ENCODE measurements at regions not wholly inside any gene's neighbourhood (a gene's known extent, or its start where the extent isn't known, plus 50 kb on each side); places are given as distances from the start of the nearest gene placed in this dataset.

GRCh38 chr7:45486575-45486974 lies 87.6 kb upstream of the ADCY1 start:
- Mint-ChIP-seq H3K27ac (no peak overlapping the region), H3K4me1 (no peaks in the 10 kb centered on the region), H3K36me3 (no peaks in the 10 kb centered on the region), H3K4me3 (no peak overlapping the region), H3K9me3 (peaks cover 0 to 2% of the 10 kb centered on the region in 2 donors), H3K27me3 (ENCODE audit: low read depth in 2 of 2) (peaks cover 3 to 15% of the 10 kb centered on the region in 2 donors)
- no peak for TF ChIP-seq CTCF (IDR thresholded peaks at IDR 0.05)
- H3K9me3 ChIP-seq (ENCODE audit: control insufficient read depth, insufficient read depth, low read length), result no peaks in the 10 kb centered on the region
- intact Hi-C loops (cut with micrococcal nuclease), result no loop called here
- H3K27ac ChIP-seq (ENCODE audit: low read length), result no peak overlapping the region
- no peaks in the 10 kb centered on the region for H3K4me1 ChIP-seq (ENCODE audit: control insufficient read depth, insufficient read depth, low read length)
- H3K4me3 ChIP-seq (ENCODE audit: low read length), result no peak overlapping the region
- WGBS (ENCODE audit: insufficient coverage), result 100% methylated on average over 2 of the region's 2 CpGs
- no peak for DNase-seq
- H3K36me3 ChIP-seq (ENCODE audit: control insufficient read depth, insufficient read depth, low read length), result no peaks in the 10 kb centered on the region
- no peaks in the 10 kb centered on the region for H3K27me3 ChIP-seq (ENCODE audit: control insufficient read depth, insufficient read depth, low read length)
- ATAC-seq, result no peak

GRCh38 chr7:45494885-45495284 lies 79.3 kb upstream of the ADCY1 start:
- no peak for DNase-seq
- H3K4me3 Mint-ChIP-seq, result no peak overlapping the region
- peaks cover 2 to 5% of the 10 kb centered on the region in 2 donors for H3K9me3 Mint-ChIP-seq
- H3K4me1 ChIP-seq (ENCODE audit: control insufficient read depth, insufficient read depth, low read length), result no peaks in the 10 kb centered on the region
- no peaks in the 10 kb centered on the region for H3K27me3 ChIP-seq (ENCODE audit: control insufficient read depth, insufficient read depth, low read length)
- no peak for TF ChIP-seq CTCF (IDR thresholded peaks at IDR 0.05)
- H3K27me3 Mint-ChIP-seq (ENCODE audit: low read depth in 2 of 2), result peaks cover 11 to 21% of the 10 kb centered on the region in 2 donors
- H3K36me3 ChIP-seq (ENCODE audit: control insufficient read depth, insufficient read depth, low read length), result no peaks in the 10 kb centered on the region
- ATAC-seq, result no peak
- no peaks in the 10 kb centered on the region for H3K4me1 Mint-ChIP-seq
- no peak overlapping the region for H3K27ac ChIP-seq (ENCODE audit: low read length)
- H3K27ac Mint-ChIP-seq, result no peak overlapping the region
- WGBS (ENCODE audit: insufficient coverage), result 75% methylated on average over 7 of the region's 7 CpGs
- H3K9me3 ChIP-seq (ENCODE audit: control insufficient read depth, insufficient read depth, low read length), result no peaks in the 10 kb centered on the region
- intact Hi-C loops (cut with micrococcal nuclease), result no loop called here
- H3K4me3 ChIP-seq (ENCODE audit: low read length), result no peak overlapping the region
- no peaks in the 10 kb centered on the region for H3K36me3 Mint-ChIP-seq

- Mint-ChIP-seq H3K4me1 (no peaks in the 10 kb centered on the region), H3K4me3 (no peak overlapping the region), H3K27me3 (ENCODE audit: low read depth in 2 of 2) (peaks cover 11 to 21% of the 10 kb centered on the region in 2 donors), H3K9me3 (peaks cover 1 to 5% of the 10 kb centered on the region in 2 donors), H3K27ac (no peak overlapping the region), H3K36me3 (no peaks in the 10 kb centered on the region)
- TF ChIP-seq CTCF (IDR thresholded peaks at IDR 0.05), result no peak
- DNase-seq (no peak), ATAC-seq (no peak)
- H3K36me3 ChIP-seq (ENCODE audit: control insufficient read depth, insufficient read depth, low read length), result no peaks in the 10 kb centered on the region
- H3K27ac ChIP-seq (ENCODE audit: low read length), result no peak overlapping the region
- H3K9me3 ChIP-seq (ENCODE audit: control insufficient read depth, insufficient read depth, low read length), result no peaks in the 10 kb centered on the region
- no peak overlapping the region for H3K4me3 ChIP-seq (ENCODE audit: low read length)
- WGBS (ENCODE audit: insufficient coverage), result 74% methylated on average over 2 of the region's 3 CpGs
- H3K4me1 ChIP-seq (ENCODE audit: control insufficient read depth, insufficient read depth, low read length), result no peaks in the 10 kb centered on the region
- H3K27me3 ChIP-seq (ENCODE audit: control insufficient read depth, insufficient read depth, low read length), result no peaks in the 10 kb centered on the region
- intact Hi-C loops (cut with micrococcal nuclease), result no loop called here
These were observed 78.5 kb upstream of the ADCY1 start for GRCh38 chr7:45495618-45496017.

GRCh38 chr7:45500257-45500656 lies 73.9 kb upstream of the ADCY1 start:
- WGBS (ENCODE audit: insufficient coverage), result 49% methylated on average over 2 of the region's 2 CpGs
- H3K27me3 Mint-ChIP-seq (ENCODE audit: low read depth in 2 of 2), result peaks cover 3 to 8% of the 10 kb centered on the region in 2 donors
- TF ChIP-seq CTCF (IDR thresholded peaks at IDR 0.05), result no peak
- intact Hi-C loops (cut with micrococcal nuclease), result no loop called here
- no peaks in the 10 kb centered on the region for H3K36me3 ChIP-seq (ENCODE audit: control insufficient read depth, insufficient read depth, low read length)
- peaks cover under 1 to 3% of the 10 kb centered on the region in 2 donors for H3K9me3 Mint-ChIP-seq
- no peaks in the 10 kb centered on the region for H3K36me3 Mint-ChIP-seq
- H3K27me3 ChIP-seq (ENCODE audit: control insufficient read depth, insufficient read depth, low read length), result no peaks in the 10 kb centered on the region
- peaks cover 3% of the 10 kb centered on the region for H3K9me3 ChIP-seq (ENCODE audit: control insufficient read depth, insufficient read depth, low read length)
- no peak overlapping the region for H3K27ac Mint-ChIP-seq
- no peak overlapping the region for H3K27ac ChIP-seq (ENCODE audit: low read length)
- ATAC-seq (no peak), DNase-seq (no peak)
- H3K4me1 Mint-ChIP-seq, result no peaks in the 10 kb centered on the region
- H3K4me1 ChIP-seq (ENCODE audit: control insufficient read depth, insufficient read depth, low read length), result no peaks in the 10 kb centered on the region
- no peak overlapping the region for H3K4me3 ChIP-seq (ENCODE audit: low read length)
- no peak overlapping the region for H3K4me3 Mint-ChIP-seq

Measured in natural killer cell (primary cell).